ENCODE measurements at regions not wholly inside any gene's neighbourhood (a gene's known extent, or its start where the extent isn't known, plus 50 kb on each side); places are given as distances from the start of the nearest gene placed in this dataset.

DNA sequence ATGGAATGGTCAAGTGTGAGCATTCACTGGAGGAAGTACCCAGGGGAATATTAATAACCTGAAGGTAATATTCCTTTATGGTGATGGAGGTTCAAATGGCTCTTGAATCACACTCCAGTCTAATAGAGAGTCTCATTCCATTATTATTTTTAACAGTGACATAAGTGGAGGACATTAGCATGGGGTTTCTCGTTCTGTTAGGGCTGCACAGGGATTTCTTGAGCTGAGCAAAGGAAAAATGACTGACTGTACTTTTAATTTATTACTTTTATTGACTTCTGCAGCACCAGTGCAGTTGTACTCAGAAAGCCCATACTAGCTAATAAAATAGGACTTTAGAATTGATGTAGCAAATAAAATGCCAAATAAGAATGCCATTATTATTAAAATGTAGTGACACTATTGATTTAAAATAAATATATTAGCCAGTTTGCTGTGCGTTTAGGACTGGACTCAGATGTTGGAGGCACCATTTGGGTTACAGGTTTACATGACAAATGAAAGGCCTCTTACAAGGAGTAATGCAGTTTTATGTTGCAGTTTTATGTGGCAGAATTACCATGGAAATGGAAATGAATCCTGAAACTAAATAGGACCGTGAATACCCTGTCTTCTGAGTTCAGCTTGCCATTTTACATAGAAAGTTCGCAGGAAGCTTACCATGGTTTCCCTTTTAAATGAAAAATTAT is 705.1 kb upstream of the GRM7 start:
- H3K27ac ChIP-seq (ENCODE audit: low read length): no peak overlapping the region
- TF ChIP-seq, protein P1, sequence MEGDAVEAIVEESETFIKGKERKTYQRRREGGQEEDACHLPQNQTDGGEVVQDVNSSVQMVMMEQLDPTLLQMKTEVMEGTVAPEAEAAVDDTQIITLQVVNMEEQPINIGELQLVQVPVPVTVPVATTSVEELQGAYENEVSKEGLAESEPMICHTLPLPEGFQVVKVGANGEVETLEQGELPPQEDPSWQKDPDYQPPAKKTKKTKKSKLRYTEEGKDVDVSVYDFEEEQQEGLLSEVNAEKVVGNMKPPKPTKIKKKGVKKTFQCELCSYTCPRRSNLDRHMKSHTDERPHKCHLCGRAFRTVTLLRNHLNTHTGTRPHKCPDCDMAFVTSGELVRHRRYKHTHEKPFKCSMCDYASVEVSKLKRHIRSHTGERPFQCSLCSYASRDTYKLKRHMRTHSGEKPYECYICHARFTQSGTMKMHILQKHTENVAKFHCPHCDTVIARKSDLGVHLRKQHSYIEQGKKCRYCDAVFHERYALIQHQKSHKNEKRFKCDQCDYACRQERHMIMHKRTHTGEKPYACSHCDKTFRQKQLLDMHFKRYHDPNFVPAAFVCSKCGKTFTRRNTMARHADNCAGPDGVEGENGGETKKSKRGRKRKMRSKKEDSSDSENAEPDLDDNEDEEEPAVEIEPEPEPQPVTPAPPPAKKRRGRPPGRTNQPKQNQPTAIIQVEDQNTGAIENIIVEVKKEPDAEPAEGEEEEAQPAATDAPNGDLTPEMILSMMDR (IDR thresholded peaks at IDR 0.05; ENCODE audit: borderline replicate concordance, extremely low read depth, low read length, poor library complexity, severe bottlenecking): no peak
- no peak for TF ChIP-seq EZH2 (IDR thresholded peaks at IDR 0.05; ENCODE audit: borderline replicate concordance, low read depth, low read length, severe bottlenecking)
- H3K79me2 ChIP-seq (ENCODE audit: insufficient read depth, low read length): no peaks in the 10 kb centered on the region
- DNase-seq (no peak), ATAC-seq (ENCODE audit: insufficient read depth, low read depth) (no peak)
- H4K20me1 ChIP-seq (ENCODE audit: insufficient read depth, low read length): no peaks in the 10 kb centered on the region
- no peaks in the 10 kb centered on the region for H3K4me1 ChIP-seq (ENCODE audit: insufficient read depth, low read length)
- no peak overlapping the region for H3K9ac ChIP-seq (ENCODE audit: low read depth, low read length)
- H3K36me3 ChIP-seq (ENCODE audit: insufficient read depth, low read length): no peaks in the 10 kb centered on the region
- no peak overlapping the region for H3K4me3 ChIP-seq (ENCODE audit: low read depth in 1 of 2, low read length in 2 of 2)
- H3K27me3 ChIP-seq (ENCODE audit: insufficient read depth, low read length, poor library complexity): no peaks in the 10 kb centered on the region
- no peak overlapping the region for H2AFZ ChIP-seq (ENCODE audit: low read depth, low read length)
- no peak overlapping the region for H3K4me2 ChIP-seq (ENCODE audit: insufficient read depth, low read length)
- no peaks in the 10 kb centered on the region for H3K9me3 ChIP-seq (ENCODE audit: insufficient read depth, low read length, severe bottlenecking)

DNA sequence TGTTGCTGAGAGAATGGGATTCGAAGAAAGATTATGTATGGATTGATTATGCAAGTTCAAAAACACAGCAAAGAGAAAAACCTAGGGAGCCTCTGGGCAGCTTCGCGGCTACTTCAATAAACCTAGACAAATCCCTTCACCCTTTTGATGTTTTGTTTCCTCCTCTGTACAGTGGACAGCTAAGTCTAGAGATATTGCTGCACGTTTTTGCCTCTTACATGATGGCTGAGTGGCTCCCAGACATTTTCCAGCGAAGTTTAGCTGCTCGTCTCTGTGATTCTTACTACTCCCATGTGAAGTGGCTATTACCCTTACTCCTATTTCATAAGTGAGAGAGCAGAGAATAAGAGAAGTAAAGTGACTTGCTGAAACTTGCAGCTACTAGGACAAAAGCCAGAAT is 695.0 kb upstream of the GRM7 start:
- H3K4me3 ChIP-seq (ENCODE audit: low read depth in 1 of 2, low read length in 2 of 2): no peak overlapping the region
- H3K79me2 ChIP-seq (ENCODE audit: insufficient read depth, low read length): no peaks in the 10 kb centered on the region
- no peaks in the 10 kb centered on the region for H3K27me3 ChIP-seq (ENCODE audit: insufficient read depth, low read length, poor library complexity)
- TF ChIP-seq EZH2 (IDR thresholded peaks at IDR 0.05; ENCODE audit: borderline replicate concordance, low read depth, low read length, severe bottlenecking): no peak
- TF ChIP-seq, protein P1 (IDR thresholded peaks at IDR 0.05; ENCODE audit: borderline replicate concordance, extremely low read depth, low read length, poor library complexity, severe bottlenecking): no peak
- H3K27ac ChIP-seq (ENCODE audit: low read length): no peak overlapping the region
- no peaks in the 10 kb centered on the region for H4K20me1 ChIP-seq (ENCODE audit: insufficient read depth, low read length)
- H3K4me1 ChIP-seq (ENCODE audit: insufficient read depth, low read length): no peaks in the 10 kb centered on the region
- ATAC-seq (ENCODE audit: insufficient read depth, low read depth) (no peak), DNase-seq (no peak)
- H3K36me3 ChIP-seq (ENCODE audit: insufficient read depth, low read length): no peaks in the 10 kb centered on the region
- H2AFZ ChIP-seq (ENCODE audit: low read depth, low read length): no peak overlapping the region
- H3K9me3 ChIP-seq (ENCODE audit: insufficient read depth, low read length, severe bottlenecking): no peaks in the 10 kb centered on the region
- no peak overlapping the region for H3K9ac ChIP-seq (ENCODE audit: low read depth, low read length)
- H3K4me2 ChIP-seq (ENCODE audit: insufficient read depth, low read length): no peak overlapping the region

DNA sequence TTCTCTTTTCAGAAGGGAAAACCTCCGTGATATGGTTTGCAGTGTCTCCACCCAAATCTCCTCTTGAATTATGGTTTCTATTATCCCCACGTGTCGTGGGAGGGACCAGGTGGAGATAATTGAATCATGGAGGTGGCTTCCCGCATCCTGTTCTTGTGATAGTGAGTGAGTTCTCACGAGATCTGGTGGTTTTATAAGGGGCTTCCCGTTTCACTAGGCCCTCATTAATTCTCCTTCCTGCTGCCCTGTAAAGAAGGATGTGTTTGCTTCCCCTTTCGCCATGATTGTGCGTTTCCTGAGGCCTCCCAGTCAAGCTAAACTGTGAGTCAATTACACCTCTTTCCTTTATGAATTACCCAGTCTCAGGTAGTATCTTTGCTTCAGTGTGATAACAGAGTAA is 692.7 kb upstream of the GRM7 start:
- Histone ChIP-seq H2AFZ (ENCODE audit: low read depth, low read length) (no peak overlapping the region), H3K27me3 (ENCODE audit: insufficient read depth, low read length, poor library complexity) (no peaks in the 10 kb centered on the region), H3K4me2 (ENCODE audit: insufficient read depth, low read length) (no peak overlapping the region), H3K36me3 (ENCODE audit: insufficient read depth, low read length) (no peaks in the 10 kb centered on the region), H3K27ac (ENCODE audit: low read length) (no peak overlapping the region), H3K4me1 (ENCODE audit: insufficient read depth, low read length) (no peaks in the 10 kb centered on the region), H3K4me3 (ENCODE audit: low read depth in 1 of 2, low read length in 2 of 2) (no peak overlapping the region), H3K9ac (ENCODE audit: low read depth, low read length) (no peak overlapping the region), H3K9me3 (ENCODE audit: insufficient read depth, low read length, severe bottlenecking) (no peaks in the 10 kb centered on the region), H3K79me2 (ENCODE audit: insufficient read depth, low read length) (no peaks in the 10 kb centered on the region), H4K20me1 (ENCODE audit: insufficient read depth, low read length) (no peaks in the 10 kb centered on the region)
- ATAC-seq (ENCODE audit: insufficient read depth, low read depth): no peak
- TF ChIP-seq, protein P1 (IDR thresholded peaks at IDR 0.05; ENCODE audit: borderline replicate concordance, extremely low read depth, low read length, poor library complexity, severe bottlenecking): no peak
- DNase-seq: no peak

Measured in DND-41 (cell line).